Stimulated activated CD4-positive, alpha-beta T cell treated with anti-CD3 and anti-CD28 coated beads, Interleukin-1b, Interleukin-23, amount 100 ng/mL, for 1 hour (primary cell): ENCODE measurements at regions not wholly inside any gene's neighbourhood (a gene's known extent, or its start where the extent isn't known, plus 50 kb on each side); places are given as distances from the start of the nearest gene placed in this dataset.
"Not testable (repeated sequence)": the region's sequence is repeated elsewhere in the genome, so short reads cannot be mapped to it uniquely, and the experiment has no call there.

Experiments used
- DNase-seq, 2 donors: peaks; one replicate each; pipeline ENCODE4 v3.0.0-alpha.2; 2020; ENCODE audit warnings: low read depth in 2 of 2

DNA sequence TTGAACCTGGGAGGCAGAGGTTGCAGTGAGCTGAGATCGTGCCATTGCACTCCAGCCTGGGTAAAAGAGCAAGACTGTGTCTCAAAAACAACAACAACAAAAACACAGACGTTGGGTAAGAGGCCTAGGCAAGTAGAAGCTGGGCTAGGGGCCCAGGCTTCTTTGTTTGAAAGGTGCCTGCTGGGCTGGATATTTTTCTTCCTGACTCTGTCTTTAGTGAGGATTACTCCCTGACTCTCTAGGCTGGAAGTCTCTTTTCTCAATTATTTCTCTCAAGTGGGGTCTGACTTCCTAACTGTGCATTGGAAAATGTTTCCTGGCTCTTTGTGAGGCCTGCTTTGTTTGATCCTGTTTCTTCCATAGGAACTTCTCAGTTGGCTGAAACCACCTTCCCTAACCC is 76.5 kb upstream of the DTNBP1 start:
- no peak for DNase-seq

- DNase-seq, result not testable (repeated sequence)
These were observed 75.4 kb upstream of the DTNBP1 start for GRCh38 chr6:15738195-15738594.

- DNase-seq, result no peak
These were observed 73.5 kb upstream of the DTNBP1 start for GRCh38 chr6:15736297-15736696.

DNA sequence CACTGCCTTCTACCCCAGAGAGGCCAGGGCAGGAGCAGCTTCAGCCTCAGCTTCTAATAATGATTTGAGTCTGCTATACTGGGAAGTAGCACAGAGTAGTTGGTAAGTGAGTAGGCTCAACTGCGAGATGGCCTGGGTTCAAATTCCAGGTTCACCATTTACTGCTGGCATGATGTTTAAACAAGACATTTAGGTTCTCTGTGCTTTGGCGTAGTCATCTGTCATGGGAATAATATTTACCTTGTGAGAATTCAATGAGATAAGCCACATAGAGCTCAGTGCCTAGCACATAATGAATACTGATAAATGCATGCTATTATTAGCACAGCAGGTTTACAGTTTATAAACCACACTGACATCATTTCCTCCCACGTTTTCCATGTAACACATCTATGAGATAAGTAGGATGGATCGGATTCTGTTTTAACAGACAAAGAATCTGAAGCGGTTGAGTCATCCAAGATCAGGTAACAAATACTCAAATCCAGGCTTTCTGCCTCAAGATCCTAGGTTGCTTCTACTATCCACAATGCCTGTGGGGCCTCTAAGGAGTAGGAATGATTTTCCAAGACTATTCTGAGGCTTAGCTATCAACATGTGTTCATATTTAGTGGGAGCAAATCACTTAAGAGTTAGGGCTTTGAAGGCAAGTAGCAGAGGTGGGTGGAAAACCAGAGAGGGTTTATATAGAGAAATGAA is 72.9 kb upstream of the DTNBP1 start:
- no peak for DNase-seq

- no peak for DNase-seq
These were observed 71.5 kb upstream of the DTNBP1 start for GRCh38 chr6:15734118-15734897.

GRCh38 chr6:15730922-15731321 is 68.1 kb upstream of the DTNBP1 start:
- DNase-seq, result no peak

DNA sequence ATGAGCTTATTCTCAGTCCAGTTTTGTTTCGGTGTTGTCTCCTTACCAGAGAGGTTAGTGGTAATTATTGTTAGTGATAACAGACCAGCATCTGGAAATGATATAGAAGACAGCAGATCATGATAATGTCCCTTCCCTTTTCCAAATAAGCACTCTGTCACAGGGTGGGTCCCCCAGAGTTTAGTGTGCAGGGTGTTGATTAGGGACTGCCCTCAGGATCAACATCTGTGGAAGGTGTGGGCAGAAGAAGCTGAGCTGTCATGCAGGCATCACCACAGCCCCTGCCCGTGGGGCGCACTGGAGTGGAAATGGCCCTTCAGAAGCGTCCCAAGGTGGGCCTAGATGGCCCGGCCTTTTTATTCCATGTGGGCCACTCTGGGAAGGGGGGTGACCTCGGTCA is 67.6 kb upstream of the DTNBP1 start:
- no peak for DNase-seq

- DNase-seq, result no peak
These were observed 59.9 kb upstream of the DTNBP1 start for GRCh38 chr6:15722731-15723130.

GRCh38 chr6:15716889-15717288 is 54.1 kb upstream of the DTNBP1 start:
- DNase-seq, result no peak

- DNase-seq, result no peak
These were observed 53.0 kb upstream of the DTNBP1 start for GRCh38 chr6:15715851-15716250.

GRCh38 chr6:15715060-15715459 is 52.2 kb upstream of the DTNBP1 start:
- no peak for DNase-seq

DNA sequence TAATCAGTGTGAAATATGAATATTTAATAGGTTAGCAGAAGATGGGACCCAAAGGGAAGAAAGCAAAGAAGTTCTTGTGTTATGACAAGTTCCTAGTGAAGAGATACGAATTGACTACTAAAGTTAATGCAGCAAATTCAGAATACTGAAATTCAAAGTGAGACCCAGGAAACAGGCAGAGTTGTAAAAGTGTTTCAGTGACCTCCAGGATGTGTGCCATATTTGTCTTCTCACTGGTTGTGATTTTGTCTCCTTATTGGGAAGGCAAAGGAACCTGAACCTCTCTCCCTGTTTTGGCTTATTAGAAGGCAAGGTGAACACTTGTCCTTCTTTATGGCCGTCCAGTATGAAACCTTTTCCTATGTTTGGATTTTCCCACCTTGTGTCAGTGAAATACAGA is 51.8 kb upstream of the DTNBP1 start:
- DNase-seq, result no peak

GRCh38 chr6:15713325-15713724 is 50.5 kb upstream of the DTNBP1 start:
- DNase-seq, result no peak

GRCh38 chr6:15712797-15713196 is 50.0 kb upstream of the DTNBP1 start:
- no peak for DNase-seq
